ENCODE measurements at regions not wholly inside any gene's neighbourhood (a gene's known extent, or its start where the extent isn't known, plus 50 kb on each side); places are given as distances from the start of the nearest gene placed in this dataset.

DNA sequence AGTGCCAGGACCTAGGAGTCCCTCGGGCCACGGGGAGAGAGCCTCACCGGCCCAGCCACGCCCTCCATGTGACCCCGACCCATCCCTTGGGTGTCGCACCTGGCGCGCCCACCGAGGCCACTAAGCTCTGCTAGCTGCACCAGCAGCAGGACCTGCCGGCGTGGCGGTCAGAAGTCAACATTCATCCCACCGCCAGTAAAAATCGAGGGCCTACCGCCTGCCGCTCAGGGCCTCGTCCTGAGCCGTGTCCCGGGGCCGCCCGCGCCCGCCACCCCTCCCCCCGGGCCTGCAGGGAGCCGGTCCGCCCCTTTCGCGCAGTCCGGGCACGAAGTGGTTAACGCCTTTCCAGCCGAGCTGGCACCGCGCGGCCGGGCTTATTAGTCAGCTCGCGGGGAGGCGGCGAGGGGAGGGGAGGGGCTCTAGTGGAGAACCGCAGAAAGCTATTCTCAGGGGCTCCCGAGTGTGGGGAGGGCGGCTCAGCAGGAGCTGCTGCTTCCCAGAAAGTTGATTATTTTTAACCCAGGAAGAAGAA is 124.4 kb downstream of the C9orf50 start:
- TF ChIP-seq, protein P1, sequence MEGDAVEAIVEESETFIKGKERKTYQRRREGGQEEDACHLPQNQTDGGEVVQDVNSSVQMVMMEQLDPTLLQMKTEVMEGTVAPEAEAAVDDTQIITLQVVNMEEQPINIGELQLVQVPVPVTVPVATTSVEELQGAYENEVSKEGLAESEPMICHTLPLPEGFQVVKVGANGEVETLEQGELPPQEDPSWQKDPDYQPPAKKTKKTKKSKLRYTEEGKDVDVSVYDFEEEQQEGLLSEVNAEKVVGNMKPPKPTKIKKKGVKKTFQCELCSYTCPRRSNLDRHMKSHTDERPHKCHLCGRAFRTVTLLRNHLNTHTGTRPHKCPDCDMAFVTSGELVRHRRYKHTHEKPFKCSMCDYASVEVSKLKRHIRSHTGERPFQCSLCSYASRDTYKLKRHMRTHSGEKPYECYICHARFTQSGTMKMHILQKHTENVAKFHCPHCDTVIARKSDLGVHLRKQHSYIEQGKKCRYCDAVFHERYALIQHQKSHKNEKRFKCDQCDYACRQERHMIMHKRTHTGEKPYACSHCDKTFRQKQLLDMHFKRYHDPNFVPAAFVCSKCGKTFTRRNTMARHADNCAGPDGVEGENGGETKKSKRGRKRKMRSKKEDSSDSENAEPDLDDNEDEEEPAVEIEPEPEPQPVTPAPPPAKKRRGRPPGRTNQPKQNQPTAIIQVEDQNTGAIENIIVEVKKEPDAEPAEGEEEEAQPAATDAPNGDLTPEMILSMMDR (IDR thresholded peaks at IDR 0.05) = peak in 1 of 7 experiments; percentile 18
- peak in 2 of 4 donors; percentile 75 to 88 for TF ChIP-seq POLR2A (IDR thresholded peaks at IDR 0.05)
